ENCODE measurements at regions not wholly inside any gene's neighbourhood (a gene's known extent, or its start where the extent isn't known, plus 50 kb on each side); places are given as distances from the start of the nearest gene placed in this dataset.
"Not testable (repeated sequence)": the region's sequence is repeated elsewhere in the genome, so short reads cannot be mapped to it uniquely, and the experiment has no call there.

DNA sequence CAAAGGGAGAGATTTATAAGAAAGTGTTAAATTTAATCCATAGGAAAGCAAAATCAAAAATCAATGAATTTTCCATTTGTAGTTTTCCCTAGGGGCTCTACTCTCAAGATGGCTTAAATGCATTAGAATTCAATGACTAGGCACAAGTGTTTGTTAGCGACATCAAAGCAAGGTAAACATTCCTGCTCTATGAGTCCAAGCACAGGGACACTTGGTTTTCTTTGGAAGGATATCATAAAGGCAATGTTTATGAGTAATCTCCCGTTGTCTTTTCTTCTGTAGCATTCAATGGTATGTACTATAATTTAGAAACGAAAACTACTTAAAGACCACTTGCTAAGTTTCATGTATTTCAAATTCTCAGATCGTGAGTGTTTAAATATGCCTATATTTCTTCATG is 54.8 kb upstream of the ZNF717 start:
- not testable (repeated sequence) for DNase-seq (ENCODE audit: low read depth)

DNA sequence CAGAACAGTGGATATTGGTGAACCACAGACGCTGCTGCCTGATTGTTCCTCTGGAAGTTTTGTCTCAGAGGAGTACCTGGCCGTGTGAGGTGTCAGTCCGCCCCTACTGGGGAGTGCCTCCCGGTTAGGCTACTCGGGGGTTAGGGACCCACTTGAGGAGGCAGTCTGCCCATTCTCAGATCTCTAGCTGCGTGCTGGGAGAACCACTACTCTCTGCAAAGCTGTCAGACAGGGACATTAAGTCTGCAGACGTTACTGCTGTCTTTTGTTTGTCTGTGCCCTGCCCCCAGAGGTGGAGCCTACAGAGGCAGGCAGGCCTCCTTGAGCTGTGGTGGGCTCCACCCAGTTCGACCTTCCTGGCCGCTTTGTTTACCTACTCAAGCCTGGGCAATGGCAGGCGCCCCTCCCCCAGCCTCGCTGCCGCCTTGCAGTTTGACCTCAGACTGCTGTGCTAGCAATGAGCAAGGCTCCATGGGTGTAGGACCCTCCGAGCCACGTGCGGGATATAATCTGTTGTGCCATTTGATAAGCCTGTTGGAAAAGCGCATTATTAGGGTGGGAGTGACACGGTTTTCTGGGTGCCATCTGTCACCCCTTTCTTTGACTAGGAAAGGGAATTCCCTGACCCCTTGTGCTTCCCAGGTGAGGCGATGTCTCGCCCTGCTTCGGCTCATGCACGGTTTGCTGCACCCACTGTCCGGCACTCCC is 65.1 kb upstream of the ZNF717 start:
- DNase-seq (ENCODE audit: low read depth): not testable (repeated sequence)

DNA sequence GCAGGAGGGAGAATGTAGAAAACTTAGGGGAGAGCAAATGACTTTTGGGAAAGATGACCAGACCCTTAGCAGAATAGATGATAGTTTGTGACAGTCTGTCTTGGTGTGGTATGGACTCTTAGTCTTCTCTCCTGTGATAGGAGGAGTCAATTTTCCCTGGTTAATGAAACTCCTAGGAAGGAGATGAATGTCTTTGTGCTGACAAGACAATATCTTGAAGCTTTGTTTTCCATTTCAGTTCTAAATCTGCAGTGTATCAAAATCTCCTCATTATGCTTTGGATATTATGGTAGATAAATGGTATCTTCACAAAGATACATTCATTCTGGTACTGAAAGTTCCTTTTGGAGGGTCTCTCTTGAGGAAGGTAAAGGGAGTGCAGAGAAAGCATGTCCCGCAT is 77.8 kb upstream of the ZNF717 start:
- no peak for DNase-seq (ENCODE audit: low read depth)

DNA sequence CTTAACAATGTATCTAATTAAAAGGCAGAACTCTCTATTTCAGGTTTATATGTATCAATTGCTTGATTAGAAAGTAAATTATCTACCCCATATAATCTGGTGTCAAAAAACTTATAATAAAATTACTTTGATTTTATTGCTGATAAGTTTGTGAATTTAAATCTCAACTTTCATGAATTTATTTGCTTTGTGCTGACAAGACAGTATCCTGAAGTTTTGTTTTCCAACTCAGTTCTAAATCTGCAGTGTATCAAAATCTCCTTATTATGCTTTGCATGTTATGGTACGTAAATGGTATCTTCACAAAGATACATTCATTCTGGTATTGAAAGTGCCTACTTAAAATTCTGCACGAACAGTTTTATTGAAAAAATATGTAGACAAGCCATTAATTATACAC is 78.5 kb upstream of the ZNF717 start:
- DNase-seq (ENCODE audit: low read depth): no peak

DNA sequence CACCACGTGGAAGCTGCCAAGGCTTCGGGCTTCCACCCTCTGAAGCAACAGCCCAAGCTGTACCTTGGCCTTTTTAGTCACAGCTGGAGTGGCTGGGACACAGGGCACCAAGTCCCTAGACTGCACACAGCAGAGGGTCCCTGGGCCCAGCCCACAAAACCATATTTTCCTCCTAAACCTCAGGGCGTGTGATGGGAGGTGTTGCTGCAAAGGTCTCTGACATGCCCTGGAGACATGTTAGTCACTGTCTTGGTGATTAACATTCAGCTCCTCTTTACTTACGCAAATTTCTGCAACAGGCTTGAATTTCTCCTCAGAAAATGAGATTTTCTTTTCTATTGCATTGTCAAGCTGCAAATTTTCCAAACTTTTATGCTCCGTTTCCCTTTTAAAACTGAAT is 98.4 kb upstream of the ZNF717 start:
- not testable (repeated sequence) for DNase-seq (ENCODE audit: low read depth)

DNA sequence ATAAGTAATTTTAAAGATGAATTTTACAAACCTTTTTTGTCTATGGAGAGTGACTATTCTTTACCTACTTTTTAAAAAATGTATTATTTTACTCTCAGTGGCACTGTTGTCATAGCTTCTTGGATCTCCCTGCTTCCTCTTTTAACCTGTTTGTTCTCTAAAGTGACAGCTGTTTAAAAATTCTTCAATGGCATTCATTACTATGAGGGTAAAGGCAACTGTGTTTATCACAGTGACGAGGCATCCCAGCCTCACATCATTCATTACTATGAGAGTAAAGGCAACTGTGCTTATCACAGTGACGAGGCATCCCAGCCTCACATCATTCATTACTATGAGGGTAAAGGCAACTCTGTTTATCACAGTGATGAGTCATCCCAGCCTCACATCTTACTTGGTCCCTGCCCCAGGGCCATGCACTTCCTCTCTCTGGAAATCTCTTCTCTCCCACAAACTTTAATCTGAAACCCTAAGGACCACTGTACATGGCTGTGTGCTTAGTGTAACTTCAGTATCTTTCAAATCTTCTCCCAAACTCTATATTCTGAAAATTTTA is 101.7 kb upstream of the ZNF717 start:
- peak; percentile 4 for DNase-seq (ENCODE audit: low read depth)

DNA sequence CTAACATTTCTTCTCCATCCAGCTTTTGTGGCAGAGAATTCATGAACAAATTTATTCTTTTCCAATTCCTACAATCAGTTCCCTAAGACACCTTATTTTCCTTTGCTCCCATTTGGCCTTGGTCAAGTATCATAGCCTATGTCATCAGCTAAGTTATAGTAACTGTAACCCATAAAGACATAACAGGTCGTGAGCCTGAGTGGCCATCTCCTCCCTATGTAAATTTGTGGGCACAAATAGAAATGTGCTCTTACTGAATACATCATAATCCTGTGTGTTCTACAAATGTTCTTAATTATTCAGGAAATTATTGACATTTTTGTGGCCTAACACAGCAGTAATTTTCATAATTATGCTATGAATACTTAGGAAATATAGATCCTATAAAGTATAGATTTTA is 108.9 kb upstream of the ZNF717 start:
- DNase-seq (ENCODE audit: low read depth): no peak

DNA sequence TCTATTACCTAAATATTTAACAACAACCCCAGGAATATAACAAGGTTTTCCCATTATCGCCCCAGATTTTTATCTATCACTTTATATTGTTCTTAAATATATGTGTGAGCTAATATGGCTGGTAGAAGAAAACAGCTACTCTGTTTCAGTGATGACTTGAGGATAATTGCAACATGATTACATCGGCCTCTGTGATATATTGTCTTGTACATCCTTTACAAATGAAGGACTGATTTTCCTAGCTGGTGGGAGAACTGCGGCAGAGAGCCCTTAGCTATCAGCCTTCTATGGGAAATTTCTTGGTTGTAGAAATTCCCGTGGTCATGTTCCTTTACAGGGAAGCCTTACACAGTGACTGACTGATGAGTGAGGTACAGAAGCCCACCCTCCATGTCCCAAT is 110.9 kb upstream of the ZNF717 start:
- no peak for DNase-seq (ENCODE audit: low read depth)

DNA sequence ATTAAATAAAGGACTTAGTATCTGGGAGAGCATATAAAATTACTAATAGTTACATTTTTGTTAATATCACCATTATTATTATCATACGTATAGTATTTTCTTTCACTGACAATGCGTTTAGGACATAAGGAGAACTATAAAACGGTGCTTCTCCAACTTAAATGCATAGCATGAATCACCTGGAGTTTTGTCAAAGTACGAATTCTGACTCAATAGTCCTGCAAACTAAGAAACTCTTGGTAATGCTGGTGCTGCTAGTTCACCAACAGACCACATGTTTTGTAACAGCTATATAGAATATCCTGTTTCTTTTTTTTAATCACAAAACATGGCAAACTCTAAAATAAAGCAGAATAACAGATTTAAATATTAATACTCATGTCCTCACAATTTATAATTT is 116.1 kb upstream of the ZNF717 start:
- DNase-seq (ENCODE audit: low read depth): not testable (repeated sequence)

DNA sequence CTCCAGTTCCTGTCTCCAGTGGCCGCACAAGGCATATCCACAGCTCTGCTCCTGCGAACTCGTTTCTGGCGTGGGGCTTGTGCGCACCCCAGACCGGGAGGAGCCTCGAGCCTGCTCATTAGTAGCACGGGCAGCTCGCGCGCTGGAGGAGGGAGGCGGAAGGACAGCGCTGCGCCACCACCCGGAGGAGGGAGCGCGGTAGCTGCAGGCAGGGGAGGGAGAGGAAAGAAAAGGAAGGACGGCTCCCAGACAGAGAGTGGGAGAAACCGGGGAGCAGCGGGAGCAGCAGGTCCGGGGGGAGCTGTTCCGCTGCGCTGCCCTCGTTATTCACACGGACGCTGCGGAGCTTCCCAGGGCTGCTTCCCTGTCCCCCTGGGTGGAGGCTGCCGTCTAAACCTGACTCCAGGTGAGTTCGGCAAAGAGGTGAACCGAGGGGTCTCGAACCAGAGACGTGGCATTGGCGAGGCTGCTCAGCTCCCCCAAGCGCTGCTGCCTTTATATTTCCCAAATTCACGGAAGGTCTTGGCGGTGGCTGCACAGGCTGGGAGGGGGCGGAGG is 121.3 kb upstream of the ZNF717 start:
- no peak for DNase-seq (ENCODE audit: low read depth)

DNA sequence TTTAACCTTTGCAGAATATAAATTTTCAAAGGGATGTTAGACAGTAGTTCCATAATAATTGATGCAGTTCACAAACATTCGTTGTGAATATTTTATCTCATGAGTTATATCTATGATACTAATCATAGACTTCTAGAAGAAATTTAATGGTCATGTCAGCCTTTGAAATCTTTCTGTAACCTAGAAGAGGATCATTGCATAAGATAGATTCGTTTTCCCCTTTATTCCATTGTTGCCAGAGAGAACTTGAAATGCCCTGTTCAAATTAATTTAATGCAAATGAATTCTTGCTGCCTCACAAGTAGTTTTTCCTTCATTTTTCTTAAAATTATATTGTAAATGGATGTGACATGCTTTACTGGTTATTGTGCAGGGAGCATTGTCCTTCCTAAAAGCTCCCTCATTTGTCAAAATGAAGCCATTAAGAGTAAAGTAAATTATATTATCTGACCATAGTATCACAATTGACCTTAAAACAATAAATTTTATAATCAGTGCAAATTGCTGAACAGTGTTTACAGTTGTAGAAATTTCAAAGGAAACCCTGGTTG is 128.5 kb upstream of the ZNF717 start:
- no peak for DNase-seq (ENCODE audit: low read depth)

DNA sequence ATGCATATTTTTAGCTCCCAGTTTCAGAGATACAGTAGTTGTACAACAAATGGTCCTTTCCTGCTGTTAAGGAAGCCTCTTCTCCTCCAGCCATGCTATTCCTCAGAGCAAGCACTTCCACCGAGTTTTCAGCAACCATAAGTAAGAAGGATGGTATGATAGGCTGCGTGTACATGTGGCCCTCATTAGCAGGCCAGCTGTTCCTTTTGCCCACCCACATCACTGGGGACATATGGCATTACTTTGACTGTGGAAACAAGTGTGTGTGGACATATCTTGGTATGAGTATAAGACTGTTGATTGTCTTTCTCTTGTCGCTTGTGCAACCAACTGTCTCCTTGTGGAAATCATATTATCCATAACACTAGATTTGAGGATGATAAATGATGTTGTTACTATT is 129.4 kb upstream of the ZNF717 start:
- not testable (repeated sequence) for DNase-seq (ENCODE audit: low read depth)

DNA sequence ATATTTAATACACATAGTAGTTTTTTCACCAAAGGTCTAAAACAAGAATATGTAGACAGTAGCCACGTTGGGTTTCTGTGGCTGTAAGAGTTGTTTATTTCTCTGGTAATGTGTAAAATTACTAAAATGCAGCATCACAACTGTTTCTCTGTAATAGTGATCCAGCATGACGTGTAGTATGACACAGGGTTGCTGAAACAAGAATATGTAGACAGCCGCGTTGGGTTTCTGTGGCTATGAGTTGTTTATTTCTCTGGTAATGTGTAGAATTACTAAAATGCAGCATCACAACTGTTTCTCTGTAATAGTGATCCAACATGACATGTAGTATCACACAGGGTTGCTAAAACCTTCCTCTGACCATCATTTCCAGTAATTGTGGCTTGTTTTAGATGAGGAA is 153.6 kb upstream of the ZNF717 start:
- no peak for DNase-seq (ENCODE audit: low read depth)

DNA sequence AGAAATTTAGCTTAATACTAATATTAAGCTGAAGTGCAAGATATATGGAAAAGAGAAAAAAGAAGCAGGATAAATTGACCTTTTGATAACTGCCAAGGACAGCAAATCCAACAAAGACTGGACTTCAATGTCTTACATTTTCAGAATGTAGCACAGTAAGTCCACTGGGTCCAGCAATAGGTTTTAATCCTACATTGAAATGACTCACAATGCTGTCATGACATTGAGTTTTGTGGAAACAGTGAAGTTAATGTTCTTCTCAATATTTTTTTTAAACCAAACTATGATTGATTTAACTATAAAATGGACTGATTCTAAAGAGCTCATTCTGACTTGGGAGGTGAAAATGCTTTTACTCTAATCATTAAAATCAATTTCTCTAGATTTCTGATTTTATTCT is 166.6 kb upstream of the ZNF717 start:
- DNase-seq (ENCODE audit: low read depth): no peak

DNA sequence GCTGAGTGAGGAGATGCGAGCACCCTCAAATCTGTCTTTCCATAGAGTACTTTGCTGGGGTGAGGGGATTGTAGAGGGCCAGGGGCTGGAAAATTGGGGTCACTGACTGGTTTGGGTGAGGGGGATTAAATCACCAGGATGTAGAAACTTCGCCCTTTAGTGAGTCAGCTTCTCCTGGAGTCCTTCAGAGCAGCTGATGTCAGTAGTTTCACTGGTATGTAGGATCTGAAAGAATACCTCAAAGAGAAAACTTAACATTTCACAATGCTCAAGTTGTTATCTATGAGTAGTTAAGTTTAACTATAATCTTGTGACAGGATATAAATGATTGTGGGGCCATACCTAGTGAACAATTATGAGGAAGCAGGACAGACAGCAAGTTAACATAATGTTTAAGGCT is 174.7 kb upstream of the ZNF717 start:
- not testable (repeated sequence) for DNase-seq (ENCODE audit: low read depth)

DNA sequence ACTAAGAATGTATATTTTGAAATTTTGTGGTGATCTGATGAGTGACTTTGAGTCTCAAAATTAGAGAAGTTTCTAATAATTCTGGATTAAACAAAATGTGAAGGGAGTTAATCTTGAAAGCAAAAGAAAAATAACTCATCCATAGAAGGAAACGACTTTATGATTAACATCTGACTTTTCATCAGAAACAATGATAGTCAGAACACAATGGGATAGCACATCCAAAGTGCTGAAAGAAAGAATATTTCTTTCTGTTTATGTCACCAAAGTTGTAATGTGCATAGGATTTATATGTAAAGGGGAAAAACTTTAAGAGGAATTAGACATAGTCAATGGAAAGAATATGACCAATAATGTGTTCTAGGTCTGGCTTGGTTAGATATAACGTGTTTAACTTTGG is 176.7 kb upstream of the ZNF717 start:
- not testable (repeated sequence) for DNase-seq (ENCODE audit: low read depth)

DNA sequence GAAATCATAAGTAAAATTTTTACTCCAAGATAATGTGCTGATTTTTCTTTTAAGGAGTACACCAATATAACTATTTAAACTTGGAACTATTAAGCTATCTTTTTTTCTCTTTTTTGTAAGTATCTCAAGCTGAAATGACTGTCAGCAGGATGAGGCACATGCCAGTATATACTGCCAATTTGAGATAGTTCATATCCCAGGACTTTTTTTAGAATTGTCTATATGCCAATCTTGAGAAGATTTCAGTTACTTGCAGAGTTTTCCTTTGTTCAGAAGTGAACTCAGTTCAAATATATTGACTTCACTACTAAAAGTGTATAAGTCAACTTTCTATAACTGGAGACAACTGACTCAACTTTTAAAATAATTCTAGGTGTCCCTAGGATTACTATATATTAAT is 181.7 kb upstream of the ZNF717 start:
- DNase-seq (ENCODE audit: low read depth): no peak

DNA sequence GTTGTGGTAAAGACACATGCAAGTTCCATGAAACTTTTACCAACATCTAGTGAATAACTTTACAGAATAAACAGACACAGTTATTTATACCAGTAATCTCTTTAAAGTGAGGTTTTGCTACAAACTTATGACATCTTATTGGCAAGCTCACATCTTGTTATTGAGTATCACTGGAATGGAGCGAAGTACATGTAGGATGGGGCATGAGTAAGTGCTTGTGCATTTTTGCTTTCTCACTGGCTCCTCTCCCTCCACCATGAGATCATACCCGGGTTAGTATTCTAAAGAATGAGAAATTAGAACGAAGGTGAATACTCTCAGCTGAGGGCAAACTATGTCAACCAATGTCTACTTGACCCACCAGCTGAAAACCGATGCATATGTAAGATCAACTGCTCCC is 193.3 kb upstream of the ZNF717 start:
- no peak for DNase-seq (ENCODE audit: low read depth)

DNA sequence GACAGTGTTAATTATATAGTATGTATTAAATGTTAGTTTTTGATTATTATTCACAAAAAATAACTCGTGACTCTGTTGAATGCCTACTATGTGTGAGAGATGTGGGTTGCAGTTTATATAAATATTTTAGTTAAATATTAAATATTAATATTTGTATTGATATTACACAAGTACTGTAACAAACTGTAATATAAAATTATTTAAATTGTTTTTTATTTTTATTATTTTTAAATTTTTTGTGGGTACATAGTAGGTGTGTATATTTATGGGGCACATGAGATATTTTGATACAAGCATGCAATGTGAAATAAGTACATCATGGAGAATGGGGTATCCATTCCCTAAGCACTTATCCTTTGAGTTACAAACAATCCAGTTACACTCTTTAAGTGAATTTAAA is 196.1 kb upstream of the ZNF717 start:
- no peak for DNase-seq (ENCODE audit: low read depth)

DNA sequence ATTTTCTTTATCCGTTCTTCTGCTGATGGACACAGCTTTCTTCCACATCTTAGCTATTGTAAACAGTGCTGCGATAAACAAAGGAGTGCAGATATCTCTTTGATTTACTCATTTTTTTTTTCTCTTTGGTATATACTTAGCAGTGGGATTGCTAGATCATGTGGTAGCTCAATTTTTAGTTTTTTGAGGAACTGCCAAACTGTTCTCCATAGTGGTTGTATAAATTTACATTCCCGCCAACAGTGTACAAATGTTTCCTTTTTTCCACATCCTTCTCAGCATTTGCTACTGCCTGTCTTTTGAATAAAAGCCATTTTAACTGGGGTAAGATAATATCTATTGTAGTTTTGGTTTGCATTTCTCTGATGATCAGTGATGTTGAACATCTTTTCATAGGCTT is 196.8 kb upstream of the ZNF717 start:
- DNase-seq (ENCODE audit: low read depth): no peak

DNA sequence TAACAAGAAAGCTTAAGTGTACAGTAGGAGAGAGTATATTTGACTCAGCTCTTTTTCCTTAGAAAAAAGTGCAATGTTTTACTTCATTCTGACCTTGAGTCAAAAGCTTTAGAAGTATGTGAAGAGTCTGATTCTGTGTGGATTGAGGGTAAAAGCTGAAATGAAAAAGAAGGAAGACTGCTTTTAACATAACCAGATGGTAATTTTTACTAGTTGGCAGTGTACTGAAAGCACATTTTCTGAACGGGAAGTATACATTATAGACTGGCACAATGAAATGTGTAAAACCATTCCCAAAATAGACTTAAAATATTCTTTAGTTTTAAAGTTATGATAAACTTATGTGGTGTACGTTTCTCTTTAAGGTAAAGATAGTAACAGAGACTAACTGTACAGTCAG is 197.8 kb upstream of the ZNF717 start:
- no peak for DNase-seq (ENCODE audit: low read depth)

DNA sequence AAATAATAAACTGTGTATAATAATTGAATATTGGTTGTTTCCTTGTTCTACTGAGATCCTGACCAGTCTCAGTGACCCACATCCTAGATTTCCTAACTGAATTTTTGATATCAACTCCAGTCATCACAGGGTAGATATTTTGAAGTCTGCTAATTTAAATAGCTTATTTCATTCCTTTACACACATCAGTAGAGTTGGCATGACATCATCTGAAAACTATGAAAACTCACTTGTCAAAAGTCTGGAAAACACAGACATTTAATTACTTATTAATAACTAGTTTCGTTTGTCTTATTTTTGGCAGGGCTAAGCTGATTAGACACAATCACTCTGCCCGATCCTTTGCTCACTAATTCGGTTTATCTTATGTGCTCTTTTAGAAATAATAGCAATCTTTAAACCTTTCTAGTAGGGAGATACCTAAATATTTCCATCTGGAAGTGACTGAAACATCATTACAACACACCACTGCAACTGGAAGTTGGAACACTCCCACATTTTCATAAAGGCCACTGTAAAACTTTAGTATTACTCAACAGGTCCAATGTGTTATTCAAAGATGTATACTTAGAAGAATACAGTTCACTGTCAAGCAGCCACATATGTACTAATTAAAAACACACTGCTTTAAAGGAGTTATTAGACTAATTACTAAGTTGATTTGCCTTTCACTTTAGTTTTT is 198.4 kb upstream of the ZNF717 start:
- no peak for DNase-seq (ENCODE audit: low read depth)

All from myocyte (in vitro differentiated cells).